NCI-H2196 (cell line): ENCODE measurements at regions not wholly inside any gene's neighbourhood (a gene's known extent, or its start where the extent isn't known, plus 50 kb on each side); places are given as distances from the start of the nearest gene placed in this dataset.
"Not testable (repeated sequence)": the region's sequence is repeated elsewhere in the genome, so short reads cannot be mapped to it uniquely, and the experiment has no call there.

Experiments
- DNase-seq: peaks from one replicate; lab custom pipeline; 2025; ENCODE audit not compliant: unreplicated experiment; lab: John Stamatoyannopoulos, UW

DNA sequence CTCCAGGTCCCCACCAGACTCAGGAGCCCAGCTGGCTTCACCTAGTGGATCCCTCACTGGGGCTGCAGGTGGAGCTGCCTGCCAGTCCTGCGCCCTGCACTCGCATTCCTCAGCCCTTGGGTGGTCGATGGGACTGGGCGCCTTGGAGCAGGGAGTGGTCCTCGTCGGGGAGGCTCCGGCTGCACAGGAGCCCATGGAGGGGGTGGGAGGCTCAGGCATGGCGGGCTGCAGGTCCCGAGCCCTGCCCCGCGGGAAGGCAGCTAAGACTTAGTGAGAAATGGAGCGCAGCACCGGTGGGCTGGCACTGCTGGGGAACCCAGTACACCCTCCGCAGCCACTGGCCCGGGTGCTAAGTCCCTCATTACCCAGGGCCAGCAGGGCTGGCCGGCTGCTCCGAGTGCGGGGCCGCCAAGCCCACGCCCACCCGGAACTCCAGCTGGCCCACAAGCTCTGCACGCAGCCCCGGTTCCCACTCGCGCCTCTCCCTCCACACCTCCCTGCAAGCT is 203.4 kb downstream of the DSC3 start:
- DNase-seq: not testable (repeated sequence)

DNA sequence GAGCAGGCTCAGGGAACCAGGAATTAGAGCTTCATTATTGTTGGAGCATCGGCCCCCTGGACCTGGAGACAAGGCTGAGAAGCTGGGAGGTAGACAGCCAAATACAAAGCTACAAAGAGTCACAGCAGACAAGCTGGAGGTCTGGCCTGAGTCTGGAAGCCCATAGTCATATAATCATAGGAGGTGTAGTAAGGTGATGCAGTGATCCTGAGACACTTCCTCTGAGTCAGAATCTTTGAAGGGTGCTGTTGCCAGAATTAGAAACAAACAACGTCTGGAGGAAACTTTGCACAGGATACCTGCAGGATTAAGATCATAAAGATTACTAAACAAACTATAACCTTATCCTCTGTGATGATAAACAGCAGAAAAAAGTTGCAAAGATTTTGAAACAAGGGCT is 213.8 kb downstream of the DSC3 start:
- no peak for DNase-seq

- no peak for DNase-seq
Observed at GRCh38 chr18:30819619-30820018, 222.9 kb downstream of the DSC3 start.

GRCh38 chr18:30814446-30814845 is 228.1 kb downstream of the DSC3 start:
- no peak for DNase-seq

GRCh38 chr18:30811580-30811979 is 231.0 kb downstream of the DSC3 start:
- no peak for DNase-seq

GRCh38 chr18:30810580-30810979 is 232.0 kb downstream of the DSC3 start:
- DNase-seq: no peak

DNA sequence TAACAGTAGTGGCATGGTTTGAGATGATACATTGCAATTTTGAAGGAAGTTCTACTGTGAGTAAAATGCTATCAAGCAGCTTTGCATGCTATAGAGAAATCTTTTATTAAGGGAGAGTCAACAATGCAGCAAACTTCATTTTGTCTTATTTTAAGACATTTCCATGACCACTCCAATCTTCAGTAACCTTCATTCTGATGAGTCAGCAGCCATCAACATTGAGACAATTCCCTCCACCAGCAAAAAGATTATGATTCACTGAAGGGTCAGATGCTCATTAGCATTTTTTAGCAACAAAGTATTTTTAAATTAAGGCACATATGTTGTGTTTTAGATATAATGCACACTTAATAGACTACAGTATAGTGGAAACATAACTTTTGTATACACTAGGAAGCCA is 235.7 kb downstream of the DSC3 start:
- DNase-seq: no peak

DNA sequence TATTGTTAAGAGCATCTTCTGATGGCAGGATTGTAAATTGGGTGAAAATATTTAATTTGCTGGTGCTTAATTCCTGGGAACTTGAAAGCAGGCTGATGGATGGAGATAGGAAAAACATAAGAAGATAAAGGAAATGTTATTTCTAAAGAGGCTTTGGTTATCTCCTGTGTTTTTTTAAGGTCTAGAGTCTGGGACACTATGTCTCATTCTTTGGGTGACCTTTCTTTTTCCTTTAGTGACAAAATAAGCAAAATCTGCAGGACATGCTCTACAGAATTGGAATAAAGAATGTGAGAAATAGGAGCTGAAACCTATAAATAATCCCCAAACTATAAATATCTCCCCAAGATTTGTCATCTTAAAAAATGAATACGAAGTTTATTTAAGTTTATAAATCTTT is 241.7 kb downstream of the DSC3 start:
- DNase-seq: no peak

GRCh38 chr18:30792051-30792450 is 250.5 kb downstream of the DSC3 start:
- DNase-seq: no peak

- not testable (repeated sequence) for DNase-seq
Observed at GRCh38 chr18:30788411-30788991, 254.0 kb downstream of the DSC3 start.

- no peak for DNase-seq
Observed at GRCh38 chr18:30787410-30787809, 255.1 kb downstream of the DSC3 start.

GRCh38 chr18:30781601-30782000 is 260.9 kb downstream of the DSC3 start:
- DNase-seq: no peak

- no peak for DNase-seq
Observed at GRCh38 chr18:30775629-30776028, 266.9 kb downstream of the DSC3 start.

DNA sequence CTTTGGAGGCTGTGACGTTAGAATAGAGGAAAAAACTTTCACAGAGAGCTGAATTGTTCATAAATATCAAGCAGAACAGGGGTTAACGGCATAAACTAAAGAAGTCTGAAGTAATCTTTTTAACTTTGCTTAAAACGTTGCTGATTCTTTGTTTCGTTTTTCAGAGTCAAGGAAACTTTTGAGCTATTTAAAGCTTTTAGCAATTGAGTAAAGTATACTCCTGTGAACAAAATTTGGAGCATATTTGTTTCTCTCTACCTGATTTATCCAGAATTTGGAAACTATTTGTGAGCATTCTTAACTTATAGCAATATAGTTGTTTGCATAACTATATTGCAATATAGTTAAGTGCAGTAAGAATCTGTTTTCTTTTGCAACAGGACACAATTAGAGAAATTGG is 270.4 kb downstream of the DSC3 start:
- not testable (repeated sequence) for DNase-seq

GRCh38 chr18:30766053-30766452 is 276.5 kb downstream of the DSC3 start:
- no peak for DNase-seq

GRCh38 chr18:30765247-30765646 is 277.3 kb downstream of the DSC3 start:
- no peak for DNase-seq

DNA sequence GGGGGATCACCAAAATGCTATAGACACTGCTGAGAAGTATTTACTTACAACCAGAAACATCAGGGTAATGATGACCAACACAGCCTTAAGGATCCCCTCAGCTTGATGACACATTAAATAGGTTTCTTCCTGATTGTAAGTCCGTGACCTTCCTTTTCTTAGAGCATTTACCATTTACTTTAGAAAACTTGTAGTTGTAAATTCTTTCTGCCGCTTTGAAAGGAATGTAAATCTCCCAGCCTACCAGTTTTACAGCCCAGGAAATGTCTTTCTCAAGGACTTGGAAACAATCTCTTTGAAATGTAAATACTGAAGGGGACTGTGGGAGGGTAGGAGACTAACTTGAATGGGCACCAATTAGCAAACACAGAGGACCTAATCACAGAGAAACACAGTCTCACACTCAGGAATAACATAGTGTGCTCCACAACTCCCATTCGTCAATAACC is 278.6 kb downstream of the DSC3 start:
- no peak for DNase-seq

- DNase-seq: no peak
Observed at GRCh38 chr18:30754846-30755245, 287.7 kb downstream of the DSC3 start.

DNA sequence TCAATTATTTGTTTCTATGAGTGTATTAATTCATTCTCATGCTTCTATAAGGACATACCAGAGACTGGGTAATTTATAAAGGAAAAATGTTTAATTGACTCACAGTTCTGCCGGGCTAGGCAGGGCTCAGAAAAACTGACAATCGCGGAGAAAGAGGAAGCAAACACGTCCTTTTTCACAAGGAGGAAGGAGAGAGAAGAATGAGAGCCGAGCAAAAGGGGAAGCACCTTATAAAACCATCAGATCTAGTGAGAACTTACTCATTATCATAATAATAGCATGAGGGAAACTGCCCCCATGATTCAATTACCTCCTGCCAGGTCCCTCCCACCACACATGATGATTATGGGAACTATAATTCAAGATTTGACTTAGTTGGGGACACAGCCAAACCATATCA is 294.0 kb downstream of the DSC3 start:
- no peak for DNase-seq

DNA sequence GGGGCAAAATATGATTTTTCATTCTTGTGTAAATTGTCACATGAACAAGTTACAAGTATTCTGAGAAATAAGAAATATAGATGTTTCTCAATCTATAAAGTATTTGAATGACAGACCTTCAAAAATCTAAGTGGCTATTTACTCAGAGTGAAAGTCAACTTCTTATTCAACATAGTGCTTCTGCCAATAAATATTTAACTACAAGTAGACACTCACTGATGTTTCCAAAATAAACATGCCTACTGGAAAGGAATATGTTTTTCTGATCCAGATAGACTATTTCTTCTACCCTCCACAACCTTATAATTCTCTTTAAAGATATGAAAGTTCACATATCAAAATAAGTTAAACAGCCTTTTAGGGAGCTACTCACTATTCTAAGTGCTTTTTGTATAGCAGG is 296.3 kb downstream of the DSC3 start:
- DNase-seq: no peak

GRCh38 chr18:30743033-30743432 is 299.5 kb downstream of the DSC3 start:
- no peak for DNase-seq

DNA sequence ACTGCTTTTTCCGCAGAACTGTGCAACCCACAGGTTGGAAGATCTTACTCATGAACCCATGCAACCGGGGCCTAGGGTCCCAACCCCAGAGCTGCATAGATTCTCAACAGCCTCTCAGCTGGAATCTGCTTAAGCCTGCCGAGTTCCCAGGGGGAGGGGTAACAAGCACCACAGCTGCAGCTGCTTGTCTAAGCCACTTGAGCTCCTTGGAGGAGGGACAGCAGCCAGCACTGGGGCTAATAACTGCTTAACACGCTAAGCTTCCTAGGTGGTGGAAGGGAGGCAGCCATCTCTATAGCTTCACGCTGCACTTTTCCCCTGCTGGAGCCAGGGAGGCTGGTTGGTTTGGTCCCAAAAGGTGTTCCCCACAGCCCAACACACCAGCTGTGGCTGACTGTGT is 311.6 kb downstream of the DSC3 start:
- no peak for DNase-seq

GRCh38 chr18:30727849-30728248 is 314.7 kb downstream of the DSC3 start:
- DNase-seq: no peak
